ENCODE measurements at regions not wholly inside any gene's neighbourhood (a gene's known extent, or its start where the extent isn't known, plus 50 kb on each side); places are given as distances from the start of the nearest gene placed in this dataset.
"Not testable (repeated sequence)": the region's sequence is repeated elsewhere in the genome, so short reads cannot be mapped to it uniquely, and the experiment has no call there.

DNA sequence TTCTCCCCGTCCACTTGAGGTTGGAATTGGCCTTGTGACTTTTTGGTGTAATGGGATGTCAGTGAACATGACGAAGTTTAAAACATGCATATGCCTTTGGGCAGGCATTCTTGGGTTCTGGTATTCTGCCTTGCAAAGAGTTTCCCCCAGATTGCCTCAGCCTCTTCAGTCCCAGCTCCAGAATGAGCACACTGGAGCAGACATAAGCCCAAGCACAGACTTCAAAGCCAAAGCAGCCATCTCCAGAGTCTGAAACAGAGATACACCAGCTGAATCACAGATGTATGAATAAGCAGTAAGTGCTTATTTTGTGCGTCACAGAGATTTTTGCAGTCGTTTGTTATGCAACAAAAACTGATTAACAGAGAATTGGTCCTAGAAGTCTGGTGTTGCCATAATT, 546.0 kb downstream of the FRK start:
- Histone ChIP-seq H3K9me3 (no peaks in the 10 kb centered on the region), H3K27me3 (no peaks in the 10 kb centered on the region), H3K27ac (no peak overlapping the region), H3K36me3 (no peaks in the 10 kb centered on the region), H3K4me1 (no peaks in the 10 kb centered on the region), H3K4me3 (no peak overlapping the region)
- no peak for DNase-seq
- TF ChIP-seq EP300 (IDR thresholded peaks at IDR 0.05) (no peak), POLR2AphosphoS5 (IDR thresholded peaks at IDR 0.05) (no peak), POLR2A (IDR thresholded peaks at IDR 0.05) (no peak)
- TF ChIP-seq, protein P1, sequence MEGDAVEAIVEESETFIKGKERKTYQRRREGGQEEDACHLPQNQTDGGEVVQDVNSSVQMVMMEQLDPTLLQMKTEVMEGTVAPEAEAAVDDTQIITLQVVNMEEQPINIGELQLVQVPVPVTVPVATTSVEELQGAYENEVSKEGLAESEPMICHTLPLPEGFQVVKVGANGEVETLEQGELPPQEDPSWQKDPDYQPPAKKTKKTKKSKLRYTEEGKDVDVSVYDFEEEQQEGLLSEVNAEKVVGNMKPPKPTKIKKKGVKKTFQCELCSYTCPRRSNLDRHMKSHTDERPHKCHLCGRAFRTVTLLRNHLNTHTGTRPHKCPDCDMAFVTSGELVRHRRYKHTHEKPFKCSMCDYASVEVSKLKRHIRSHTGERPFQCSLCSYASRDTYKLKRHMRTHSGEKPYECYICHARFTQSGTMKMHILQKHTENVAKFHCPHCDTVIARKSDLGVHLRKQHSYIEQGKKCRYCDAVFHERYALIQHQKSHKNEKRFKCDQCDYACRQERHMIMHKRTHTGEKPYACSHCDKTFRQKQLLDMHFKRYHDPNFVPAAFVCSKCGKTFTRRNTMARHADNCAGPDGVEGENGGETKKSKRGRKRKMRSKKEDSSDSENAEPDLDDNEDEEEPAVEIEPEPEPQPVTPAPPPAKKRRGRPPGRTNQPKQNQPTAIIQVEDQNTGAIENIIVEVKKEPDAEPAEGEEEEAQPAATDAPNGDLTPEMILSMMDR (IDR thresholded peaks at IDR 0.05): no peak
- intact Hi-C loops (cut with DNase I): no loop called here
- 70 to 75% methylated on average over 4 of the region's 4 CpGs for WGBS, 2 donors

DNA sequence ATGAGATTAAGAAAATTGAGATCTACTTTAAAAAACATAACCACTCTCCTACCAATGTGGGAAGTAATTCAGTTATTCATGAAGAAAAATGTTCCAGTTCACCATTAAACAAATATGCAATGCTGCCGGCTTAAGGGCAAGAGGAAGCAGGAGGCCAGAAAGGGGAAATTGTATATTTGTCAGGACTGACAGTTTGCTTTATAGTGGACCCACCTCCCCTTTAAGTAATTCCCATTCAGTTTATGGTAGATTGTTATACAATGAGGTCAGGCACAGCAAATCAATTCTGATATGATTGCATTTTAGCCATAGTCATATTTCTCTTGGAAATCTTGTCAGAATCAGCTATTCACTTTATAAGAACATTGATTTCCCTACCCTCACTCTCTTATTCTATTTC, 547.8 kb downstream of the FRK start:
- Histone ChIP-seq H3K9me3 (no peaks in the 10 kb centered on the region), H3K27ac (no peak overlapping the region), H3K4me3 (no peak overlapping the region), H3K4me1 (no peaks in the 10 kb centered on the region), H3K36me3 (no peaks in the 10 kb centered on the region), H3K27me3 (no peaks in the 10 kb centered on the region)
- 17 to 21% methylated on average over 1 of the region's 1 CpG for WGBS, 2 donors
- intact Hi-C loops (cut with DNase I): no loop called here
- no peak for DNase-seq
- TF ChIP-seq POLR2A (IDR thresholded peaks at IDR 0.05): no peak
- no peak for TF ChIP-seq POLR2AphosphoS5 (IDR thresholded peaks at IDR 0.05)
- TF ChIP-seq, protein P1 (IDR thresholded peaks at IDR 0.05): no peak
- TF ChIP-seq EP300 (IDR thresholded peaks at IDR 0.05): no peak

DNA sequence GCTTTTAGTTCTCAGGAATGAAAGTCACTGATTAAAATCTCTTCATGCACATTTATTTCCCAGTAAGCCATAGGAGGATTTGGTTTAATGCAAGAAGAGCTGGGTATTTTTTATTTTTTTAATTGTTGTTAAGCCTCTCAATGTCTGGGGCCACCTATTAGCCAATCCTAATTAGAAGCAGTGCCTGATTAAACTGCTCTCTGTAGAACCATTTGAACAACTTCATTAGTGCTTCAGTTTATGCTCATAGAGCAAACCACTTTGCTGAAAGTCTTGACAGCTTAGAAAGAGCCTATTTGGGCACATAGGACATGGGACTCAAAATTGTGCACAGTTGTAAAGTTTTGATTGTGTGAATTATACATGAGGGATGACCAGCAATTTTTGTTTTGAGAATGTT, 548.9 kb downstream of the FRK start:
- Histone ChIP-seq H3K9me3 (no peaks in the 10 kb centered on the region), H3K27me3 (no peaks in the 10 kb centered on the region), H3K36me3 (no peaks in the 10 kb centered on the region), H3K4me1 (no peaks in the 10 kb centered on the region), H3K4me3 (no peak overlapping the region), H3K27ac (no peak overlapping the region)
- DNase-seq: no peak
- intact Hi-C loops (cut with DNase I): no loop called here
- TF ChIP-seq POLR2AphosphoS5 (IDR thresholded peaks at IDR 0.05): no peak

DNA sequence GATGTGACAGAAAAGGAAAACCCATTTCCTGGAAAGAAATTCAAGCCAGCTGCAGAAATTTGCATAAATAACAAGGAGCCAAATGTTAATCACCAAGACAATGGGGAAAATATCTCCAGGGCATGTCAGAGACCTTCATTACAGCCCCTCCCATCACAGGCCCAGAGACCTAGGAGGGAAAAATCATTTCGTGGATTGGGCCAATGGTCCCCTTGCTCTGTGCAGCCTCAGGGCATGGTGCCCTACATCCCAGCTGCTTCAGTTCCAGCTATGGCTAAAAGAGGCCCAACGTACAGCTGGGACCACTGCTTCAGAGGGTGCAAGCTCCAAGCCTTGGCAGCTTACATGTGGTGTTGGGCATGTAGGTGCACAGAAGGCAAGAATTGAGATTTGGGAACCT, 558.3 kb downstream of the FRK start:
- H3K36me3 ChIP-seq; H3K4me1 ChIP-seq; H3K27ac ChIP-seq; H3K27me3 ChIP-seq; H3K4me3 ChIP-seq; DNase-seq; intact Hi-C loops (cut with DNase I); H3K9me3 ChIP-seq: not testable (repeated sequence)
- 47 to 50% methylated on average over 2 of the region's 2 CpGs for WGBS, 2 donors

DNA sequence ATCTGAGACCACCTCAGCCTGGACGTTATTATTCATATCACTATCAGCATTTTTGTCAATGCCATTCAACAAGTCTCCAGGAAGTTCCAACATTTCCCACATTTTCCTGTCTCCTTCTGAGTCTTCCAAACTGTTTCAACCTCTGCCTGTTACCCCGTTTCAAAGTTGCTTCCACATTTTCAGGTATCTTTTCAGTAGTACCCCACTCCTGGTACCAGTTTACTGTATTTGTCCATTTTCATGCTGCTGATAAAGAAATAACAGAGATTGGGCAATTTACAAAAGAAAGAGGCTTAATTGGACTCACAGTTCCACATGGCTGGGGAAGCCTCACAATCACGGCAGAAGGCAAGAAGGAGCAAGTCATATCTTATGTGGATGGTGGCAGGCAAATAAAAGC, 565.5 kb downstream of the FRK start:
- no peak overlapping the region for H3K27ac ChIP-seq
- intact Hi-C loops (cut with DNase I): no loop called here
- WGBS, 2 donors: 74 to 84% methylated on average over 3 of the region's 3 CpGs
- no peaks in the 10 kb centered on the region for H3K4me1 ChIP-seq
- H3K27me3 ChIP-seq: no peaks in the 10 kb centered on the region
- H3K36me3 ChIP-seq: no peaks in the 10 kb centered on the region
- peaks cover 0 to 3% (median 0%) of the 10 kb centered on the region in 4 donors for H3K9me3 ChIP-seq
- TF ChIP-seq, protein P1 (IDR thresholded peaks at IDR 0.05): no peak
- TF ChIP-seq EP300 (IDR thresholded peaks at IDR 0.05) (no peak), POLR2AphosphoS5 (IDR thresholded peaks at IDR 0.05) (no peak), POLR2A (IDR thresholded peaks at IDR 0.05) (no peak)
- no peak overlapping the region for H3K4me3 ChIP-seq
- no peak for DNase-seq

DNA sequence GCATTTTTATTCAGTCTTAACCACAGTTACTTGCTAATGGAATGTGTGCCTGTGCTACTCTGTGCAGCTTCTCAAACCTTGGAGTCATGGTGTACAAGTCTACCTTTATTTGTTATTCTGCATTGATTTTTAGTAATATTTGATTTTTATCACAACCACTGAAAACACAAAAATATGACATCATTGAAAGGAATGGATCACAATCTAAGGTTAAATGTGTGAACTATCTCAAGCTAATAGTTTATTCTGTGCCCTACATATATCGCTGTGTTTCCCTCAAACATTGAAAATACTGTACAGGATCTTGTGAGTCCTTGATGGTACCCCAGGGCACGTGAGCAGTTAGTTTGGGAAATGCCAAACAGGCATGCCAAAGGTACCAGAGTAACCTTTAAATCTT, 573.4 kb downstream of the FRK start:
- Histone ChIP-seq H3K4me3 (no peak overlapping the region), H3K4me1 (no peaks in the 10 kb centered on the region), H3K9me3 (no peaks in the 10 kb centered on the region), H3K36me3 (no peaks in the 10 kb centered on the region), H3K27me3 (no peaks in the 10 kb centered on the region), H3K27ac (no peak overlapping the region)
- intact Hi-C loops (cut with DNase I): no loop called here
- TF ChIP-seq POLR2A (IDR thresholded peaks at IDR 0.05) (no peak), EP300 (IDR thresholded peaks at IDR 0.05) (no peak), POLR2AphosphoS5 (IDR thresholded peaks at IDR 0.05) (no peak)
- TF ChIP-seq, protein P1 (IDR thresholded peaks at IDR 0.05): no peak
- no peak for DNase-seq
- WGBS, 2 donors: 69 to 81% methylated on average over 2 of the region's 2 CpGs
